Upper lobe of right lung (tissue), 1 donor: ENCODE measurements at regions not wholly inside any gene's neighbourhood (a gene's known extent, or its start where the extent isn't known, plus 50 kb on each side); places are given as distances from the start of the nearest gene placed in this dataset.
A peak's percentile ranks its signal among the peaks of the same experiment; 100 is the strongest.

Experiments used
- ATAC-seq: fragments of 200-7000 bp; cut with Tn5 transposase; one replicate; pipeline ENCODE4 v1.9.1; 2020; ENCODE audit warnings: mild to moderate bottlenecking, moderate library complexity
- DNase-seq: peaks from one replicate; pipeline ENCODE4 v3.0.0-alpha.2; 2020
- H3K27ac ChIP-seq: fragments of 200-600 bp; one replicate; pipeline ENCODE4 v1.8.0; 2022
- H3K27me3 ChIP-seq: fragments of 200-600 bp; one replicate; pipeline ENCODE4 v1.8.0; 2022; ENCODE audit warnings: mild to moderate bottlenecking
- H3K36me3 ChIP-seq: fragments of 200-600 bp; one replicate; pipeline ENCODE4 v1.8.0; 2022
- H3K4me1 ChIP-seq: fragments of 200-600 bp; one replicate; pipeline ENCODE4 v1.8.0; 2022
- H3K4me3 ChIP-seq: fragments of 200-600 bp; one replicate; pipeline ENCODE4 v1.8.0; 2022; ENCODE audit warnings: mild to moderate bottlenecking
- H3K9me3 ChIP-seq: fragments of 200-600 bp; one replicate; pipeline ENCODE4 v1.8.0; 2022
- CTCF ChIP-seq: fragments of 200-600 bp; IDR thresholded peaks from one replicate; pipeline ENCODE4 v1.8.0; 2022; ENCODE audit warnings: antibody characterized with exemption
- intact Hi-C: fragments of 100-400 bp; cut with DNase I; formaldehyde crosslinking; loops from one replicate; pipeline ENCODE4 v1.11.0; 2022
- donor health status: DM: no; HTN: yes; CAD: no; lungs with severe emphysema.

- H3K4me1 ChIP-seq, result no peaks in the 10 kb centered on the region
- DNase-seq, result no peak
- H3K9me3 ChIP-seq, result no peaks in the 10 kb centered on the region
- no peaks in the 10 kb centered on the region for H3K36me3 ChIP-seq
- no peak for TF ChIP-seq CTCF
- H3K27me3 ChIP-seq, result no peaks in the 10 kb centered on the region
- H3K4me3 ChIP-seq, result no peak overlapping the region
- ATAC-seq, result peak; percentile 60
- intact Hi-C loops, result no loop called here
- H3K27ac ChIP-seq, result no peak overlapping the region
Observed at GRCh38 chr11:108994887-108995286, 330.0 kb downstream of the DDX10 start.

GRCh38 chr11:108997826-108998225, 333.0 kb downstream of the DDX10 start:
- Histone ChIP-seq H3K4me1 (no peaks in the 10 kb centered on the region), H3K9me3 (no peaks in the 10 kb centered on the region), H3K27ac (no peak overlapping the region), H3K27me3 (no peaks in the 10 kb centered on the region), H3K36me3 (no peaks in the 10 kb centered on the region), H3K4me3 (no peak overlapping the region)
- ATAC-seq, result no peak
- no peak for TF ChIP-seq CTCF
- no peak for DNase-seq
- intact Hi-C loops, result no loop called here

- H3K4me3 ChIP-seq, result no peak overlapping the region
- ATAC-seq (no peak), DNase-seq (no peak)
- H3K9me3 ChIP-seq, result no peaks in the 10 kb centered on the region
- intact Hi-C loops, result no loop called here
- H3K27ac ChIP-seq, result no peak overlapping the region
- TF ChIP-seq CTCF, result no peak
- no peaks in the 10 kb centered on the region for H3K4me1 ChIP-seq
- no peaks in the 10 kb centered on the region for H3K27me3 ChIP-seq
- H3K36me3 ChIP-seq, result no peaks in the 10 kb centered on the region
Observed at GRCh38 chr11:109000531-109000930, 335.7 kb downstream of the DDX10 start.

- no peak for ATAC-seq
- H3K27me3 ChIP-seq, result no peaks in the 10 kb centered on the region
- H3K4me1 ChIP-seq, result no peaks in the 10 kb centered on the region
- H3K9me3 ChIP-seq, result no peaks in the 10 kb centered on the region
- DNase-seq, result no peak
- no peak for TF ChIP-seq CTCF
- H3K27ac ChIP-seq, result no peak overlapping the region
- H3K36me3 ChIP-seq, result no peaks in the 10 kb centered on the region
- intact Hi-C loops, result no loop called here
- no peak overlapping the region for H3K4me3 ChIP-seq
Observed at GRCh38 chr11:109001585-109001984, 336.7 kb downstream of the DDX10 start.

GRCh38 chr11:109012991-109013390, 348.1 kb downstream of the DDX10 start:
- Histone ChIP-seq H3K9me3 (no peaks in the 10 kb centered on the region), H3K27me3 (no peaks in the 10 kb centered on the region), H3K4me1 (no peaks in the 10 kb centered on the region), H3K4me3 (no peak overlapping the region), H3K27ac (no peak overlapping the region), H3K36me3 (no peaks in the 10 kb centered on the region)
- DNase-seq (no peak), ATAC-seq (no peak)
- no peak for TF ChIP-seq CTCF
- intact Hi-C loops, result no loop called here

GRCh38 chr11:109015283-109015682, 350.4 kb downstream of the DDX10 start:
- Histone ChIP-seq H3K27me3 (no peaks in the 10 kb centered on the region), H3K4me1 (no peaks in the 10 kb centered on the region), H3K9me3 (no peaks in the 10 kb centered on the region), H3K27ac (no peak overlapping the region), H3K4me3 (no peak overlapping the region), H3K36me3 (no peaks in the 10 kb centered on the region)
- TF ChIP-seq CTCF, result no peak
- intact Hi-C loops, result no loop called here
- ATAC-seq, result no peak
- DNase-seq, result no peak
